K562 (cell line): ENCODE measurements at regions not wholly inside any gene's neighbourhood (a gene's known extent, or its start where the extent isn't known, plus 50 kb on each side); places are given as distances from the start of the nearest gene placed in this dataset.

Source experiments
- ATAC-seq: fragments of 200-7000 bp; cut with Tn5 transposase; 3 replicates; pipeline ENCODE4 v1.9.1; 2020; ENCODE audit warnings: moderate library complexity
- BruUV-seq: library from RNA; stranded (reverse); fragments of 400-500 nt; replicated peaks from 2 replicates; lab custom pipeline; 2021; lab: Mats Ljungman, UMichigan
- CTCF ChIA-PET: fragments of 300-600 bp; formaldehyde crosslinking; extraction: SDS; loops from one replicate; lab custom pipeline; 2021; ENCODE audit warnings: low intra/inter-chr PET ratio; lab: Yijun Ruan, JAX
- POLR2A ChIA-PET: fragments of 300-600, 350-650 bp; sonication (Branson Sonifier 250); formaldehyde crosslinking; extraction: SDS; loops from one replicate; lab custom pipeline; 2021; ENCODE audit warnings: antibody characterized with exemption, inconsistent platforms; lab: Yijun Ruan, JAX
- DNase-seq, 4 experiments: peaks; one replicate each; pipeline versions ENCODE4 v3.0.0 to v3.0.0-alpha.2; 2011 to 2018; ENCODE audit warnings: low spot score in 3 of 4, mixed read lengths in 3 of 4; ENCODE audit errors: extremely low read depth in 1 of 4
- FAIRE-seq: peaks from 2 replicates; lab custom pipeline; 2011; peaks lifted over from hg19 to GRCh38; lab: Jason Lieb, UNC
- H2AFZ ChIP-seq: 2 replicates; pipeline ENCODE4 v1.6.0; 2011; ENCODE audit warnings: low read depth, low read length, control low read depth, inconsistent platforms
- H3K27ac ChIP-seq: fragments of 200-600 bp; 3 replicates; pipeline ENCODE4 v1.8.0; 2011; ENCODE audit warnings: low read depth, mild to moderate bottlenecking, control low read depth, inconsistent platforms, low read length, moderate library complexity, mixed read lengths; ENCODE audit errors: extremely low read depth
- H3K27me3 ChIP-seq, 2 experiments: fragments of 300-600 bp in 1 of 2; 2 replicates in 1 of 2; 3 replicates in 1 of 2; pipeline versions ENCODE4 v1.6.0 to v1.8.0; 2011; ENCODE audit warnings: inconsistent platforms in 2 of 2, low read length in 2 of 2, mild to moderate bottlenecking in 1 of 2, mixed read lengths in 1 of 2, moderate library complexity in 1 of 2; ENCODE audit not compliant: control insufficient read depth in 2 of 2, insufficient read depth in 2 of 2
- H3K36me3 ChIP-seq: fragments of 300-600 bp; 3 replicates; pipeline ENCODE4 v1.8.0; 2011; ENCODE audit warnings: mild to moderate bottlenecking, low read length, inconsistent platforms; ENCODE audit not compliant: control insufficient read depth, insufficient read depth
- H3K4me1 ChIP-seq, 2 experiments: fragments of 200-600 bp in 1 of 2; replicated peaks in 1 of 2; 2 replicates in 1 of 2; 3 replicates in 1 of 2; pipeline versions ENCODE4 v1.5.1 to v1.8.0; 2011; ENCODE audit warnings: inconsistent platforms in 2 of 2, low read length in 2 of 2, mild to moderate bottlenecking in 1 of 2, mixed read lengths in 1 of 2, moderate library complexity in 1 of 2; ENCODE audit not compliant: control insufficient read depth in 2 of 2, insufficient read depth in 2 of 2
- H3K4me2 ChIP-seq: 2 replicates; pipeline ENCODE4 v1.6.1; 2011; ENCODE audit warnings: low read length, control low read depth, inconsistent platforms, mixed read lengths; ENCODE audit not compliant: insufficient read depth
- H3K4me3 ChIP-seq: fragments of 200-600 bp; sonication (generic), shearing (Covaris generic); 2 replicates; pipeline ENCODE4 v1.5.1; 2016; ENCODE audit warnings: control low read depth, inconsistent platforms
- H3K79me2 ChIP-seq: fragments of 200-600 bp; 3 replicates; pipeline ENCODE4 v1.8.0; 2011; ENCODE audit warnings: low read length, inconsistent platforms; ENCODE audit not compliant: control insufficient read depth, insufficient read depth
- H3K9ac ChIP-seq, 2 experiments: 2 replicates each; pipeline versions ENCODE4 v1.6.0 to v1.6.1; 2011; ENCODE audit warnings: low read depth in 2 of 2, low read length in 2 of 2, control low read depth in 1 of 2, inconsistent platforms in 1 of 2, mild to moderate bottlenecking in 1 of 2, mixed read lengths in 1 of 2; ENCODE audit not compliant: insufficient read depth in 1 of 2
- H3K9me1 ChIP-seq: one replicate; pipeline ENCODE4 v1.6.0; 2011; ENCODE audit warnings: inconsistent platforms, mild to moderate bottlenecking, low read length, moderate library complexity; ENCODE audit not compliant: control insufficient read depth, insufficient read depth
- H3K9me3 ChIP-seq: replicated peaks from 2 replicates; pipeline ENCODE4 v1.5.1; 2011; ENCODE audit warnings: low read depth, low read length, inconsistent platforms; ENCODE audit not compliant: control insufficient read depth, insufficient read depth
- H4K20me1 ChIP-seq: replicated peaks from 2 replicates; pipeline ENCODE4 v1.6.1; 2011; ENCODE audit warnings: low read length, inconsistent platforms, mixed read lengths; ENCODE audit not compliant: control insufficient read depth, insufficient read depth
- BMI1 ChIP-seq: fragments of 150-350 bp; IDR thresholded peaks from 2 replicates; pipeline ENCODE4 v1.6.1; 2014; ENCODE audit warnings: low read length
- GABPA ChIP-seq: fragments of 200-800 bp; sonication (Bioruptor generic); conservative IDR thresholded peaks from 2 replicates; pipeline ENCODE4 v1.6.1; 2016; ENCODE audit warnings: low read depth, missing genetic modification characterization, missing compliant biosample characterization
- GATAD2A ChIP-seq: fragments of 450-650 bp; IDR thresholded peaks from 2 replicates; pipeline ENCODE4 v1.6.1; 2017
- KHSRP ChIP-seq: fragments of 450-650 bp; IDR thresholded peaks from 2 replicates; pipeline ENCODE4 v1.6.1; 2017
- MCM5 ChIP-seq: fragments of 450-650 bp; IDR thresholded peaks from 2 replicates; pipeline ENCODE4 v1.6.1; 2016; ENCODE audit warnings: low read depth
- MTA1 ChIP-seq: fragments of 450-650 bp; IDR thresholded peaks from 2 replicates; pipeline ENCODE4 v1.6.1; 2017; ENCODE audit warnings: borderline replicate concordance
- PHB ChIP-seq: fragments of 250-450 bp; sonication (Bioruptor Pico); IDR thresholded peaks from 2 replicates; pipeline ENCODE4 v1.5.0; 2021
- POLR3A ChIP-seq: IDR thresholded peaks from 2 replicates; pipeline ENCODE4 v1.6.1; 2011; ENCODE audit warnings: borderline replicate concordance, mild to moderate bottlenecking, moderate library complexity; ENCODE audit not compliant: insufficient read length, insufficient read depth; ENCODE audit errors: extremely low read depth
- RFX5 ChIP-seq: IDR thresholded peaks from 2 replicates; pipeline ENCODE4 v1.6.1; 2011; ENCODE audit warnings: low read depth, mild to moderate bottlenecking, improper control_type of control experiment, low read length
- SIRT6 ChIP-seq: IDR thresholded peaks from one replicate; pipeline ENCODE4 v1.6.1; 2012; ENCODE audit warnings: low read depth, mild to moderate bottlenecking, control low read depth, inconsistent platforms, low read length, moderate library complexity
- TOE1 ChIP-seq, 2 experiments: fragments of 450-650 bp in 1 of 2; sonication (generic) in 1 of 2; formaldehyde crosslinking in 1 of 2; IDR thresholded peaks; 2 replicates each; pipeline versions ENCODE4 v1.7.1 to v1.8.0; 2016 to 2022; ENCODE audit warnings: borderline replicate concordance in 2 of 2, mild to moderate bottlenecking in 2 of 2, antibody characterized with exemption in 1 of 2, inconsistent platforms in 1 of 2, low read depth in 1 of 2, missing genetic modification reagents in 1 of 2, moderate library complexity in 1 of 2
- ZNF551 ChIP-seq: fragments of 250-450 bp; sonication (Bioruptor Pico); IDR thresholded peaks from 2 replicates; pipeline ENCODE4 v1.5.0; 2021; ENCODE audit warnings: mild to moderate bottlenecking, moderate library complexity
- ZNF584 ChIP-seq: fragments of 200-800 bp; sonication (Bioruptor generic); IDR thresholded peaks from 2 replicates; pipeline ENCODE4 v1.6.1; 2016; ENCODE audit warnings: low read depth, mild to moderate bottlenecking, missing genetic modification characterization, missing compliant biosample characterization
- ZNF696 ChIP-seq: fragments of 250-450 bp; sonication (Bioruptor Pico); conservative IDR thresholded peaks from 2 replicates; pipeline ENCODE4 v1.4.0; 2020; ENCODE audit warnings: mild to moderate bottlenecking, moderate library complexity
- WGBS: fragments of 100-300 bp; shearing (Covaris generic); methylation state at CpG from one replicate; pipeline ENCODE4 v1.1.6; 2016; ENCODE audit warnings: low coverage, mixed read lengths; ENCODE audit not compliant: insufficient coverage; ENCODE audit errors: missing lambda C conversion rate; 5-methylcytosine and 5-hydroxymethylcytosine counted together
- in situ Hi-C: fragments of 300-500 bp; cut with MboI; formaldehyde crosslinking; loops from 4 replicates; pipeline ENCODE4 v1.15.0; 2018; ENCODE audit warnings: inconsistent platforms, mixed read lengths
- intact Hi-C: fragments of 100-400 bp; cut with micrococcal nuclease; formaldehyde crosslinking; loops from 2 replicates; pipeline ENCODE4 v1.14.2; 2022
- TF ChIP-seq, protein P1 (sequence below): fragments of 450-650 bp; formaldehyde crosslinking; IDR thresholded peaks from 2 replicates; pipeline ENCODE4 v1.4.0; 2020; ENCODE audit warnings: mild to moderate bottlenecking, moderate library complexity
- TF ChIP-seq, protein P2 (sequence below): sonication (generic); formaldehyde crosslinking; IDR thresholded peaks from 2 replicates; pipeline ENCODE4 v1.8.1; 2023; ENCODE audit warnings: mild to moderate bottlenecking, missing genetic modification reagents

DNA sequence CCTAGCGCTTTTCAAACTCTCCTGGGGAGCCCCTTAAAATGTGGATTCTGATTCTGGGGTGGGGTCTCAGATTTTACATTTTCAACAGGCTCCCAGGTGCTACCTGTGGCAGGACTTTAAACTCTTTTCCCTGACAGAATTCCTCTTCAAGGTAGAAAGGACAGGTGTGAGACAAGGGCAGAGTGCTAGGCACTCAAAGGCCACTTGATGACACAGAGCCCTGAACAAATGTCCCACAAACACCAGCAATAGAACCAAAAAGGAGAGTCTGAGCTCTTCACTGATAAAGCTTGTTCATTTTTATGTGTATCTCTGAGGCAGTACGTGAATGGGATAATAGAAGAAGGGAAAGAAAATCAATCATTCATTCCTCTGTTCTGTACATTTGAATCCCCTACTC, 77.7 kb upstream of the PELI1 start (continued):
- TF ChIP-seq KHSRP (no peak), TOE1 (IDR thresholded peaks at IDR 0.05; ENCODE audit: borderline replicate concordance) (no peak), TOE1 (CRISPR knock-in tag; IDR thresholded peaks at IDR 0.05; ENCODE audit: borderline replicate concordance, low read depth) (no peak), MTA1 (no peak), POLR3A (no peak), GATAD2A (no peak)
- TF ChIP-seq, protein P1, sequence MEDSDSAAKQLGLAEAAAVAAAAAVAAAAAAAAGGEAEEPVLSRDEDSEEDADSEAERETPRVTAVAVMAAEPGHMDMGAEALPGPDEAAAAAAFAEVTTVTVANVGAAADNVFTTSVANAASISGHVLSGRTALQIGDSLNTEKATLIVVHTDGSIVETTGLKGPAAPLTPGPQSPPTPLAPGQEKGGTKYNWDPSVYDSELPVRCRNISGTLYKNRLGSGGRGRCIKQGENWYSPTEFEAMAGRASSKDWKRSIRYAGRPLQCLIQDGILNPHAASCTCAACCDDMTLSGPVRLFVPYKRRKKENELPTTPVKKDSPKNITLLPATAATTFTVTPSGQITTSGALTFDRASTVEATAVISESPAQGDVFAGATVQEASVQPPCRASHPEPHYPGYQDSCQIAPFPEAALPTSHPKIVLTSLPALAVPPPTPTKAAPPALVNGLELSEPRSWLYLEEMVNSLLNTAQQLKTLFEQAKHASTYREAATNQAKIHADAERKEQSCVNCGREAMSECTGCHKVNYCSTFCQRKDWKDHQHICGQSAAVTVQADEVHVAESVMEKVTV (CRISPR knock-in tag), result no peak
- TF ChIP-seq, protein P2, sequence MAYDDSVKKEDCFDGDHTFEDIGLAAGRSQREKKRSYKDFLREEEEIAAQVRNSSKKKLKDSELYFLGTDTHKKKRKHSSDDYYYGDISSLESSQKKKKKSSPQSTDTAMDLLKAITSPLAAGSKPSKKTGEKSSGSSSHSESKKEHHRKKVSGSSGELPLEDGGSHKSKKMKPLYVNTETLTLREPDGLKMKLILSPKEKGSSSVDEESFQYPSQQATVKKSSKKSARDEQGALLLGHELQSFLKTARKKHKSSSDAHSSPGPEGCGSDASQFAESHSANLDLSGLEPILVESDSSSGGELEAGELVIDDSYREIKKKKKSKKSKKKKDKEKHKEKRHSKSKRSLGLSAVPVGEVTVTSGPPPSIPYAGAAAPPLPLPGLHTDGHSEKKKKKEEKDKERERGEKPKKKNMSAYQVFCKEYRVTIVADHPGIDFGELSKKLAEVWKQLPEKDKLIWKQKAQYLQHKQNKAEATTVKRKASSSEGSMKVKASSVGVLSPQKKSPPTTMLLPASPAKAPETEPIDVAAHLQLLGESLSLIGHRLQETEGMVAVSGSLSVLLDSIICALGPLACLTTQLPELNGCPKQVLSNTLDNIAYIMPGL, result no peak

DNA sequence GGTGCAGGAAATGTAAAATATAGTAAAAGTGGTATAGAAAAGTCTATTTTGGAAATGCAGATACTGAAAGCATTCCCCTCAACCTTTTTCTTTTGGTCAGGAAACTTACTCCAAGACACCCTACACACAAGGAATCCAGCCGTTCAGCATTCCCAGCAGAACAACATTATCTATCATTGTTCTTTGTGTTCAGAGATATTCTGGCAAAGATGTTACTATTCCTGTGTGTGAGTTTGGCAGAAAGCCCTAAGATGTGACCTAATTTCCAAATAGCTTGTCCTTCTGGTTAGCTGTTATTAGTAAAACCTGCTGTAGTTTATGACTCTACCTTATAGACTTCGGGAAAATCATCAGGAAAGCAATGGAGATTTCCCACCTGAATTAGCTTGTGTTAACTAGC, 78.1 kb upstream of the PELI1 start:
- Histone ChIP-seq H3K9ac (no peak overlapping the region), H3K36me3 (no peaks in the 10 kb centered on the region), H2AFZ (no peak overlapping the region), H3K9me1 (no peaks in the 10 kb centered on the region), H3K4me1 (peaks cover 0 to 7% of the 10 kb centered on the region in 2 experiments; a peak in 2 of 5 replicates), H3K27me3 (no peaks in the 10 kb centered on the region), H3K27ac (no peak overlapping the region)
- ATAC-seq (no peak), DNase-seq (no peak)
- 12% methylated on average over 2 of the region's 2 CpGs for WGBS
- no TSS peak for BruUV-seq
- in situ Hi-C loops, result no loop called here
- no peak for TF ChIP-seq ZNF584 (CRISPR knock-in tag)
- TF ChIP-seq PHB (CRISPR knock-in tag), result no peak
- no peak for TF ChIP-seq GABPA
- TF ChIP-seq SIRT6, result no peak
- no peak for TF ChIP-seq ZNF551 (CRISPR knock-in tag)
- TF ChIP-seq BMI1, result no peak
- no peak for TF ChIP-seq MCM5
- no peak for TF ChIP-seq ZNF696 (CRISPR knock-in tag)
- TF ChIP-seq RFX5, result no peak
- TF ChIP-seq, all 486 proteins: peak for 0
- intact Hi-C loops, result no loop called here
- POLR2A ChIA-PET, result interaction anchor here (0.8 to 1.4 kb wide), 2 partner anchors 11 to 62 kb away, joined by 3 read pairs; no protein-coding TSS in a partner anchor
- no peaks in the 10 kb centered on the region for H3K79me2 ChIP-seq
- FAIRE-seq, result no peak
- CTCF ChIA-PET, result no interaction called here
- no peaks in the 10 kb centered on the region for H3K9me3 ChIP-seq
- no peaks in the 10 kb centered on the region for H4K20me1 ChIP-seq
- H3K4me3 ChIP-seq, result no peak overlapping the region
- H3K4me2 ChIP-seq, result no peak overlapping the region
